ENCODE measurements at regions not wholly inside any gene's neighbourhood (a gene's known extent, or its start where the extent isn't known, plus 50 kb on each side); places are given as distances from the start of the nearest gene placed in this dataset.
"Not testable (repeated sequence)": the region's sequence is repeated elsewhere in the genome, so short reads cannot be mapped to it uniquely, and the experiment has no call there.

GRCh38 chr6:16932920-16933319 is 168.9 kb upstream of the STMND1 start:
- TF ChIP-seq CTCF (conservative IDR thresholded peaks at IDR 0.05), result no peak
- H3K4me1 Mint-ChIP-seq (ENCODE audit: unreplicated experiment), result no peaks in the 10 kb centered on the region
- no peak overlapping the region for H3K27ac Mint-ChIP-seq
- H3K27me3 Mint-ChIP-seq, result peaks cover 2% of the 10 kb centered on the region
- H3K4me3 Mint-ChIP-seq, result no peak overlapping the region
- H3K9me3 Mint-ChIP-seq, result no peaks in the 10 kb centered on the region
- no peaks in the 10 kb centered on the region for H3K36me3 Mint-ChIP-seq
- no peak for DNase-seq (ENCODE audit: extremely low spot score, unreplicated experiment)

- H3K4me1 Mint-ChIP-seq (ENCODE audit: unreplicated experiment); H3K36me3 Mint-ChIP-seq; DNase-seq (ENCODE audit: extremely low spot score, unreplicated experiment); H3K27ac Mint-ChIP-seq; H3K9me3 Mint-ChIP-seq; H3K27me3 Mint-ChIP-seq; H3K4me3 Mint-ChIP-seq: not testable (repeated sequence)
These were observed 169.8 kb upstream of the ATXN1 start for GRCh38 chr6:16931079-16931478.

- no peaks in the 10 kb centered on the region for H3K4me1 Mint-ChIP-seq (ENCODE audit: unreplicated experiment)
- H3K36me3 Mint-ChIP-seq, result no peaks in the 10 kb centered on the region
- peaks cover 3% of the 10 kb centered on the region for H3K9me3 Mint-ChIP-seq
- H3K27me3 Mint-ChIP-seq, result peaks cover 5% of the 10 kb centered on the region
- no peak overlapping the region for H3K4me3 Mint-ChIP-seq
- DNase-seq (ENCODE audit: extremely low spot score, unreplicated experiment), result no peak
- TF ChIP-seq CTCF (conservative IDR thresholded peaks at IDR 0.05), result no peak
- H3K27ac Mint-ChIP-seq, result no peak overlapping the region
These were observed 169.2 kb upstream of the ATXN1 start for GRCh38 chr6:16930432-16930831.

- H3K4me3 Mint-ChIP-seq, result no peak overlapping the region
- H3K36me3 Mint-ChIP-seq, result no peaks in the 10 kb centered on the region
- TF ChIP-seq CTCF (conservative IDR thresholded peaks at IDR 0.05), result no peak
- H3K27me3 Mint-ChIP-seq, result peaks cover 5% of the 10 kb centered on the region
- H3K4me1 Mint-ChIP-seq (ENCODE audit: unreplicated experiment), result no peaks in the 10 kb centered on the region
- peaks cover 3% of the 10 kb centered on the region for H3K9me3 Mint-ChIP-seq
- no peak overlapping the region for H3K27ac Mint-ChIP-seq
- DNase-seq (ENCODE audit: extremely low spot score, unreplicated experiment), result no peak
These were observed 168.5 kb upstream of the ATXN1 start for GRCh38 chr6:16929809-16930208.

- peaks cover 3% of the 10 kb centered on the region for H3K27me3 Mint-ChIP-seq
- H3K4me3 Mint-ChIP-seq, result no peak overlapping the region
- H3K36me3 Mint-ChIP-seq, result no peaks in the 10 kb centered on the region
- no peak for TF ChIP-seq CTCF (conservative IDR thresholded peaks at IDR 0.05)
- no peaks in the 10 kb centered on the region for H3K4me1 Mint-ChIP-seq (ENCODE audit: unreplicated experiment)
- H3K9me3 Mint-ChIP-seq, result peaks cover 3% of the 10 kb centered on the region
- no peak overlapping the region for H3K27ac Mint-ChIP-seq
- no peak for DNase-seq (ENCODE audit: extremely low spot score, unreplicated experiment)
These were observed 167.1 kb upstream of the ATXN1 start for GRCh38 chr6:16928387-16928786.

GRCh38 chr6:16927205-16927604 is 165.9 kb upstream of the ATXN1 start:
- Mint-ChIP-seq H3K9me3 (peaks cover 3% of the 10 kb centered on the region), H3K27me3 (peaks cover 2% of the 10 kb centered on the region), H3K4me3 (no peak overlapping the region), H3K4me1 (ENCODE audit: unreplicated experiment) (no peaks in the 10 kb centered on the region), H3K36me3 (no peaks in the 10 kb centered on the region), H3K27ac (no peak overlapping the region)
- no peak for DNase-seq (ENCODE audit: extremely low spot score, unreplicated experiment)
- TF ChIP-seq CTCF (conservative IDR thresholded peaks at IDR 0.05), result no peak

Measured in type B pancreatic cell (in vitro differentiated cells).